Midbrain (tissue), 1 donor: ENCODE measurements at regions not wholly inside any gene's neighbourhood (a gene's known extent, or its start where the extent isn't known, plus 50 kb on each side); places are given as distances from the start of the nearest gene placed in this dataset.
"Not testable (repeated sequence)": the region's sequence is repeated elsewhere in the genome, so short reads cannot be mapped to it uniquely, and the experiment has no call there.

Experiments
- DNase-seq: peaks from one replicate; lab custom pipeline; 2025; lab: John Stamatoyannopoulos, UW

- no peak for DNase-seq
These were observed 132.5 kb upstream of the NFIA start for GRCh38 chr1:60949826-60950197.

- no peak for DNase-seq
These were observed 133.1 kb upstream of the NFIA start for GRCh38 chr1:60949154-60949825.

- DNase-seq: no peak
These were observed 133.9 kb upstream of the NFIA start for GRCh38 chr1:60948486-60948885.

- DNase-seq: no peak
These were observed 135.0 kb upstream of the NFIA start for GRCh38 chr1:60947367-60947766.

GRCh38 chr1:60942896-60943638 is 139.3 kb upstream of the NFIA start:
- no peak for DNase-seq

GRCh38 chr1:60942291-60942690 is 140.1 kb upstream of the NFIA start:
- no peak for DNase-seq

- DNase-seq: not testable (repeated sequence)
These were observed 141.7 kb upstream of the NFIA start for GRCh38 chr1:60940685-60941084.

GRCh38 chr1:60937720-60938119 is 144.6 kb upstream of the NFIA start:
- no peak for DNase-seq

- DNase-seq: no peak
These were observed 145.6 kb upstream of the NFIA start for GRCh38 chr1:60936591-60937342.

GRCh38 chr1:60936163-60936562 is 146.2 kb upstream of the NFIA start:
- DNase-seq: no peak

- no peak for DNase-seq
These were observed 146.7 kb upstream of the NFIA start for GRCh38 chr1:60935599-60936110.

- DNase-seq: no peak
These were observed 152.2 kb upstream of the NFIA start for GRCh38 chr1:60930130-60930529.

GRCh38 chr1:60924964-60925798 is 157.2 kb upstream of the NFIA start:
- DNase-seq: no peak

GRCh38 chr1:60924165-60924564 is 158.2 kb upstream of the NFIA start:
- no peak for DNase-seq

- DNase-seq: no peak
These were observed 158.8 kb upstream of the NFIA start for GRCh38 chr1:60923389-60924087.

GRCh38 chr1:60922304-60922703 is 160.1 kb upstream of the NFIA start:
- peak; percentile 36 for DNase-seq

GRCh38 chr1:60921175-60921574 is 161.2 kb upstream of the NFIA start:
- DNase-seq: no peak

- DNase-seq: no peak
These were observed 161.8 kb upstream of the NFIA start for GRCh38 chr1:60920561-60920960.

- no peak for DNase-seq
These were observed 163.5 kb upstream of the NFIA start for GRCh38 chr1:60918867-60919266.

GRCh38 chr1:60916906-60917305 is 165.5 kb upstream of the NFIA start:
- DNase-seq: no peak

- no peak for DNase-seq
These were observed 166.2 kb upstream of the NFIA start for GRCh38 chr1:60916199-60916598.
